ENCODE measurements at regions not wholly inside any gene's neighbourhood (a gene's known extent, or its start where the extent isn't known, plus 50 kb on each side); places are given as distances from the start of the nearest gene placed in this dataset.

DNA sequence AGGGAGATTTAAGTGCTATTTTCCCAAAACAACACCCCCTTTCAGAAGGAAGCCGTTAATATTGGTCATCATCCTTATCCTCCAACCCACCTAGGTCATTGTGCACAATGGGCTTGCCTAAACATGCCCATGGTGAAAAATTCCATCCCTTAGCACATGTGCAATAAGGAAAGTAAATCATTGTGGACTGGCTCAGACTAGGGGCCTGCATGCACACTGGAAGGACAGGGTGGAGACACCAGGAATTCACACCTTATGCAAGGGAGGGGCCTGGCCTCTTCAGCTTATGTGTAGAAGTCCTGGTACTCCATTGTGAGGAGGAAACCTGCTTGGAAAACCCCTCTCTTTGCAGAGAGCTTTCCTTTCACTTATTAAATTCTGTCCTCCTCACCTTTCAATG, 311.4 kb upstream of the NDST4 start:
- TF ChIP-seq CTCF (conservative IDR thresholded peaks at IDR 0.05; ENCODE audit: low read depth, low read length) (no peak), EZH2phosphoT487 (IDR thresholded peaks at IDR 0.05; ENCODE audit: borderline replicate concordance, low read length) (no peak)

Measured in PC-3 (cell line).